ENCODE measurements at regions not wholly inside any gene's neighbourhood (a gene's known extent, or its start where the extent isn't known, plus 50 kb on each side); places are given as distances from the start of the nearest gene placed in this dataset.
A peak's percentile ranks its signal among the peaks of the same experiment; 100 is the strongest.

- DNase-seq = no peak
Measured at GRCh38 chr4:34534916-34535315, 1709.4 kb downstream of the ARAP2 start.

GRCh38 chr4:34566091-34566490, 1678.2 kb downstream of the ARAP2 start:
- DNase-seq = no peak

- no peak for DNase-seq
Measured at GRCh38 chr4:34572026-34572425, 1672.3 kb downstream of the ARAP2 start.

- DNase-seq = no peak
Measured at GRCh38 chr4:34615315-34615714, 1629.0 kb downstream of the ARAP2 start.

- peak; percentile 1 for DNase-seq
Measured at GRCh38 chr4:34619531-34620162, 1624.7 kb downstream of the ARAP2 start.

GRCh38 chr4:34628471-34628870, 1615.8 kb downstream of the ARAP2 start:
- no peak for DNase-seq

- no peak for DNase-seq
Measured at GRCh38 chr4:34629451-34629850, 1614.9 kb downstream of the ARAP2 start.

GRCh38 chr4:34633241-34633640, 1611.1 kb downstream of the ARAP2 start:
- DNase-seq = no peak

GRCh38 chr4:34636623-34637022, 1607.7 kb downstream of the ARAP2 start:
- DNase-seq = no peak

- DNase-seq = no peak
Measured at GRCh38 chr4:34643476-34643875, 1600.8 kb downstream of the ARAP2 start.

- DNase-seq = no peak
Measured at GRCh38 chr4:34644579-34645115, 1599.7 kb downstream of the ARAP2 start.

GRCh38 chr4:34649716-34650115, 1594.6 kb downstream of the ARAP2 start:
- DNase-seq = no peak

GRCh38 chr4:34664051-34664450, 1580.3 kb downstream of the ARAP2 start:
- DNase-seq = no peak

GRCh38 chr4:34676400-34676799, 1567.9 kb downstream of the ARAP2 start:
- DNase-seq = no peak

GRCh38 chr4:34678431-34678830, 1565.9 kb downstream of the ARAP2 start:
- DNase-seq = no peak

GRCh38 chr4:34679228-34679627, 1565.1 kb downstream of the ARAP2 start:
- no peak for DNase-seq

GRCh38 chr4:34709564-34709963, 1534.8 kb downstream of the ARAP2 start:
- DNase-seq = no peak

- no peak for DNase-seq
Measured at GRCh38 chr4:34718576-34719245, 1525.6 kb downstream of the ARAP2 start.

- DNase-seq = peak; percentile 62
Measured at GRCh38 chr4:34720571-34720970, 1523.7 kb downstream of the ARAP2 start.

- no peak for DNase-seq
Measured at GRCh38 chr4:34721835-34722234, 1522.5 kb downstream of the ARAP2 start.

- DNase-seq = no peak
Measured at GRCh38 chr4:34723605-34724004, 1520.7 kb downstream of the ARAP2 start.

- DNase-seq = no peak
Measured at GRCh38 chr4:34724491-34724890, 1519.8 kb downstream of the ARAP2 start.

GRCh38 chr4:34731070-34731469, 1513.2 kb downstream of the ARAP2 start:
- DNase-seq = no peak

GRCh38 chr4:34732176-34732950, 1512.0 kb downstream of the ARAP2 start:
- DNase-seq = no peak
